DOHH2 (cell line): ENCODE measurements at regions not wholly inside any gene's neighbourhood (a gene's known extent, or its start where the extent isn't known, plus 50 kb on each side); places are given as distances from the start of the nearest gene placed in this dataset.

Experiments used
- H3F3A ChIP-seq: fragments of 200-600 bp; sonication (generic), shearing (Covaris generic); 2 replicates; pipeline ENCODE4 v1.6.0; 2016; ENCODE audit warnings: antibody characterized with exemption, mild to moderate bottlenecking; ENCODE audit not compliant: control insufficient read depth, insufficient read depth
- H3K27ac ChIP-seq: fragments of 200-600 bp; sonication (generic); 2 replicates; pipeline ENCODE4 v1.5.1; 2014; ENCODE audit warnings: low read depth, mild to moderate bottlenecking, low read length, moderate library complexity
- H3K27me3 ChIP-seq: fragments of 200-600 bp; sonication (generic); 2 replicates; pipeline ENCODE4 v1.6.1; 2014; ENCODE audit warnings: mild to moderate bottlenecking, low read length, mixed read lengths; ENCODE audit not compliant: control insufficient read depth
- H3K36me3 ChIP-seq: fragments of 200-600 bp; sonication (generic); 2 replicates; pipeline ENCODE4 v1.6.1; 2014; ENCODE audit warnings: mild to moderate bottlenecking, low read length, moderate library complexity, mixed read lengths; ENCODE audit not compliant: control insufficient read depth
- H3K4me1 ChIP-seq: fragments of 200-600 bp; sonication (generic); 2 replicates; pipeline ENCODE4 v1.6.1; 2014; ENCODE audit warnings: mild to moderate bottlenecking, low read length, mixed read lengths; ENCODE audit not compliant: control insufficient read depth
- H3K4me2 ChIP-seq: fragments of 200-600 bp; sonication (generic); 2 replicates; pipeline ENCODE4 v1.6.0; 2014; ENCODE audit warnings: mild to moderate bottlenecking, low read length, moderate library complexity
- H3K4me3 ChIP-seq: fragments of 200-600 bp; sonication (generic); 2 replicates; pipeline ENCODE4 v1.5.1; 2014; ENCODE audit warnings: mild to moderate bottlenecking, low read length, mixed read lengths
- H3K79me2 ChIP-seq: fragments of 200-600 bp; sonication (generic); 2 replicates; pipeline ENCODE4 v1.6.1; 2014; ENCODE audit warnings: mild to moderate bottlenecking, low read length, mixed read lengths; ENCODE audit not compliant: control insufficient read depth
- H3K9me2 ChIP-seq: fragments of 200-600 bp; sonication (generic); replicated peaks from 2 replicates; pipeline ENCODE4 v1.6.1; 2014; ENCODE audit warnings: mild to moderate bottlenecking, low read length, mixed read lengths; ENCODE audit not compliant: control insufficient read depth
- H3K9me3 ChIP-seq: fragments of 200-600 bp; sonication (generic); 2 replicates; pipeline ENCODE4 v1.6.1; 2014; ENCODE audit warnings: antibody characterized with exemption, low read length, mixed read lengths; ENCODE audit not compliant: control insufficient read depth, insufficient read depth
- H4K20me1 ChIP-seq: fragments of 200-600 bp; sonication (generic); 2 replicates; pipeline ENCODE4 v1.6.0; 2014; ENCODE audit warnings: low read depth, mild to moderate bottlenecking, antibody characterized with exemption, low read length, moderate library complexity; ENCODE audit not compliant: control insufficient read depth, insufficient read depth
- CTCF ChIP-seq: fragments of 200-600 bp; sonication (generic); IDR thresholded peaks from one replicate; pipeline ENCODE4 v1.5.1; 2014; ENCODE audit warnings: antibody characterized with exemption, mild to moderate bottlenecking, low read depth, low read length; ENCODE audit not compliant: poor library complexity, severe bottlenecking
- EZH2phosphoT487 ChIP-seq: fragments of 200-600 bp; sonication (generic); IDR thresholded peaks from 2 replicates; pipeline ENCODE4 v1.6.1; 2017; ENCODE audit warnings: borderline replicate concordance, mild to moderate bottlenecking, antibody characterized with exemption, low read length, moderate library complexity, mixed read lengths

GRCh38 chr9:2928411-2928810 lies 84.5 kb upstream of the PUM3 start:
- H3K9me2 ChIP-seq, result no peaks in the 10 kb centered on the region
- H3K27me3 ChIP-seq, result no peaks in the 10 kb centered on the region
- no peaks in the 10 kb centered on the region for H3K79me2 ChIP-seq
- H3K4me2 ChIP-seq, result no peak overlapping the region
- H3K9me3 ChIP-seq, result no peaks in the 10 kb centered on the region
- H4K20me1 ChIP-seq, result no peaks in the 10 kb centered on the region
- no peaks in the 10 kb centered on the region for H3K36me3 ChIP-seq
- H3K27ac ChIP-seq, result no peak overlapping the region
- H3K4me1 ChIP-seq, result no peaks in the 10 kb centered on the region
- TF ChIP-seq EZH2phosphoT487 (no peak), CTCF (no peak)
- no peaks in the 10 kb centered on the region for H3F3A ChIP-seq
- no peak overlapping the region for H3K4me3 ChIP-seq

GRCh38 chr9:2925016-2925415 lies 81.1 kb upstream of the PUM3 start:
- H3K27ac ChIP-seq, result no peak overlapping the region
- H3K9me3 ChIP-seq, result no peaks in the 10 kb centered on the region
- no peaks in the 10 kb centered on the region for H3K9me2 ChIP-seq
- H3K79me2 ChIP-seq, result no peaks in the 10 kb centered on the region
- H3K4me1 ChIP-seq, result no peaks in the 10 kb centered on the region
- no peak overlapping the region for H3K4me3 ChIP-seq
- no peak overlapping the region for H3K4me2 ChIP-seq
- H4K20me1 ChIP-seq, result no peaks in the 10 kb centered on the region
- no peaks in the 10 kb centered on the region for H3K27me3 ChIP-seq
- TF ChIP-seq CTCF, result no peak
- TF ChIP-seq EZH2phosphoT487, result no peak
- no peaks in the 10 kb centered on the region for H3K36me3 ChIP-seq
- H3F3A ChIP-seq, result no peaks in the 10 kb centered on the region

- Histone ChIP-seq H3F3A (no peaks in the 10 kb centered on the region), H3K79me2 (no peaks in the 10 kb centered on the region), H3K27me3 (no peaks in the 10 kb centered on the region), H3K4me1 (no peaks in the 10 kb centered on the region), H3K9me2 (no peaks in the 10 kb centered on the region), H3K36me3 (no peaks in the 10 kb centered on the region), H3K4me2 (no peak overlapping the region), H3K27ac (no peak overlapping the region), H3K9me3 (no peaks in the 10 kb centered on the region), H4K20me1 (no peaks in the 10 kb centered on the region), H3K4me3 (no peak overlapping the region)
- TF ChIP-seq CTCF (no peak), EZH2phosphoT487 (no peak)
These were observed 80.5 kb upstream of the PUM3 start for GRCh38 chr9:2924380-2924768.
